ENCODE measurements at regions not wholly inside any gene's neighbourhood (a gene's known extent, or its start where the extent isn't known, plus 50 kb on each side); places are given as distances from the start of the nearest gene placed in this dataset.
"Not testable (repeated sequence)": the region's sequence is repeated elsewhere in the genome, so short reads cannot be mapped to it uniquely, and the experiment has no call there.

DNA sequence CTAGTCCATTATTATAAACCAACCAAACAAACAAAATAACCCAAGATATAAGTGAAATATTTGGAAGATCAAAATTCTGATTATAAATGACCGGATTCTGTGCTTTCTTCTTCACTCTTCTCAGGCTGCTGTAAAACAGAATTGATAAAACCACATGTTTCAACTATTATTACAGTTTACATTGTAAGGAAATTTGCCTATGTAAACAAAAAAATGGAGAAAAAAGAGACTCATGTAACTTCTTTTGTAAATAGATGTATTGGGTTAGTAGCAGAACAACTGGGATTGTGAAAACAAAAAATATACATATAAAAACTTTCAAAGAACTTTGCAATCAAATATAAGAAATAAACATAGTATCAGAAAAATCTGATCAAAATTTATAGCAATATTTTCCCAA lies 295.2 kb upstream of the CCDC179 start:
- DNase-seq = no peak

DNA sequence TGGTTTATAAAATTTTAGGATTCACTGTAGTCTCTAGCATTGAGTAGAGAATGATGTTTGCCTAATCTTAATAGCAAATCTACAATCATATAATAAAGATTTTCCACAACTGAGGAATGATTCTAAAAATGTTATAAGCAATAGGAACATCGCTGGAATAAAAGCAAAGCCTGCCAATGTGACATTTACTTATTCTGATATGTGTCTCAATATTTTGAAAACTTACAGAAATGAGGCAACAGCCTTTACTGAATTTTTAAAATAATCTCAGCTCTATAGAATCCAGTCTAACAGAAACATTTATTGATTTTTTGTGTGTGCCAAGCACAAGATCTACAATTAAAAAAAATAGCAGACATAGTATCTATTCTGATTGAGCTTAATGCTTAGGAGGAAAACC lies 303.7 kb upstream of the CCDC179 start:
- DNase-seq = no peak

DNA sequence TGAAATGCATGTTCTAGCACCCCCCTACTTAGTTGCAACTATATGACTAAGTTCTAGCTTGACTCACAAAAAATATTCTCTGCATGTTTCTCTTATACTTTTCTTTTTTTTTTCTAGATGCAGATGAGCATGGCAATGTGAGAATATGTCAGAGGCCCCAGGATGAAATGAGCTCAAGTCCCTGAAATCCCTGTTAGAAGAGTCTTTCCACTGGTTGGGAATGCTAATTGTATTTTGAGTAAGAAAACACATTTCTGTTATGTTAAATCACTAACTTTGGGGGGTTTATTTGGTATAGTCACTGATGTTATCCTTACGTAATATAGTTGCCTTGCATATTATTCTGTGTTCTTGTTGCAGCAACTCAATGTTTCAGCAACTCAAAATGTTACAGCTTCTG lies 306.1 kb upstream of the CCDC179 start:
- DNase-seq = no peak

DNA sequence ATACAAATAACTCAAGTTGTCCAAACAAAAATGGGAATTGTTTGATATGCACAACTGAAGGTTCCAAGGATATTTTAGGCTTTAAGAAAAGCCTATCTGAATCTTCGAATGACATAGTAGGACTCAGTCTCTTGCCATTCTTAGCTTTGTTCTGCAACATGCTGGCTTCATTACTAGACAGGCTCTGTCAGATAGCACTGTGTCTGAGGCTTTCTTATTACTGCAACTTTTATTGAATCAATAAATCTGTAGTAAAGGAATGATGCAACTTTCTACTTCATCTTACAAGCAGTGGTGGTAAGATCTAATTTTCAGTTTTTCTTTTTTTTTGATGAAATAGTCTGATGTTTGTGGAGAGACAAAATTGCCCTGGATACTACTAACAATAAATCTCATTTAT lies 319.3 kb upstream of the CCDC179 start:
- DNase-seq = no peak

DNA sequence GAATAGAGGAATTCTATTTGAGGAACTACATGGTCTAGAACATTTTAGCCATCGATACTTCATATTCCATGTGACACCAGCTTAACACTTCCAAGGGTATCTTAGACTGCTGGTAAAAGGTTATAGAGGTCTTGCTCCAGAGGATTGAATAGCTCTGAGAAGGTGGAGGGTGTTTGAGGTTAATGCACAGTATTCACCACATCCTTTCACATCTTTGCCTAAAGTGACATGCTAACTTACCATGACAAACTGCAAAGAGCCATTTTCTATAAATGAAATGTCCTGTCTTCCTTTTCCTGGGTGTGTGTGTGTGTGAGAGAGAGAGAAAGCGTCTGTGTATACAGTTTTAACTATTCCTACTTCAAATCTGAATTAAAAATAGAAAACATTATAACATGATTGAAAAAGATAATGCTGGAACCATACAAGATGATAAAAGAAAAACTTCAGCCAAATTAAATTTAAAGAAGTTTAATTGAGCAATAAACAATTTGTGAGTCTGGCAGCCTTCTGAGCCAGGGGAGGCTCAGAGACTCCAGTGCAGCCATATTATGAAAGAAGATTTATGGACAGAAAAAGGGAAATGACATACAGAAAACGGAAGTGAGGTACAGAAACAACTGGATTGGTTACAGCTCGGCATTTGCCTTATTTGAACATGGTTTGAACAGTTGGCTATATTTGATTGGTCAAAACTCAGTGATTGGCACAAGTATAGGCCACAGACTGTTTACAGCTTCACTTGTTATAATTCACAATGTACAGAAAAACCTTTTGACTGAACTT lies 320.9 kb upstream of the CCDC179 start:
- DNase-seq = no peak

DNA sequence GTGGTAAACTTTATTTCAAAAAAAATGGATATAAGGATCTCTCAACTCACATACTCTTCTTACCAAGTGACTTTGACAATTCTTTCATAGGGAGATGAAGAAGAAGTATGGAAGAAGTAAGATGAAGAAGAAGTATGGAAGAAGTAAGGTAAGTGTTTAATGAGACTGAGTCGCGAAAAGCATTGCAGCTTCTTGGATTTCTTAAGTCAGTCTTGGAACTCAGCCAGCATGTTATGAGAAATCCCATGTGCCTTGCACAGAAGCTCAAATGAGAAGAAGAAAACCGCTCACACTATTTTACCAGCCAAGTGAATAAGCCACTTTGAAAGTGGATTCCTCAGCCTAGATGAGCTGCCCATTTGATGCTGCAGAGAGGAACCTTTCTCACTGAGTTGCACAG lies 332.0 kb upstream of the CCDC179 start:
- no peak for DNase-seq

DNA sequence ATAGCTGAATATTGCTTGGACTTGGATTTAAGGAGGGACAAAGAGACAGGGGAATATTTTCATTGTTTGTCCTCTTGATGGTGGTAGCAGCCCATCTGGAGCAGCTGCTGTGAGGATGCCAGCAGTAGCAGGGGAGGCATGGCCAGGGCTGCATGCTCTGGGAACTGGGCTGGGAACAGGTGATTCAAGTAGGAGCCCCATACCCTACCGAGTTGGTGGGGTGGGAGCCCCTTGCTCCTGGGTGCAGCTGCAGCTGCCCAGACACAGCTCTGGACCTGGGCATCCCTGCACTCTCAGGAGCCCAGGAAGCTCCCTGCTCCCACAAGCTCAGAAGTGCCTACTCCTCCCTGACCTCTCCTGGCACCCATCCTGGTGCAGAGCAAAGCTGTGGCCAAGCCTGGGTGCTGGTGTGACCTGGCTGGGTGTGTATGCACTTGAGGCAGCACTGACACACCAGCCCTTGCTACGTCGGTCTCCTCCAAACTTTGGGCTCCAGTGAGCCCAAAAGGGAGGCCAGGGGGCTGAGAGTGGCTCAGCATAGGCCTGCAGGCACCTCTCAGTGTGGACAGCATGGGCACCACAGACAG lies 341.8 kb upstream of the CCDC179 start:
- no peak for DNase-seq

DNA sequence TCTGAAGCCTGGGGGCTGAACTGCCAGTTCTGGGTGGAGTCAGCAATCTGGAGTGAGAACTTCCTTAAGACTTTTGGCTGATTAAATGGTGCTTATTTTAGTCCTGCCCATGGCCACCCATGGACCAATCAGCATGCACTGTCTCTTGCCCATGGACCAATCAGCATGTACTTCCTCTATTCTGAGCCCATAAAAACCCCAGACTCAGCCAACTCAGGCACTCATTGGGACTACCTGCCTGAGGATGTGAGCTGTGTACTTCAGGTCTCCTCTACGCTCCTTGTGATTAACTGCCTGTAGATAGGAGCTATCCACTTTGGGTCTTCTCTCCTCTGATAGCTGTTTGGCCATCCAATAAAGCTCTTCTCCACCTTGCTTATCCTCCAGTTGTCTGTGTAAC lies 342.3 kb upstream of the CCDC179 start:
- DNase-seq = no peak

DNA sequence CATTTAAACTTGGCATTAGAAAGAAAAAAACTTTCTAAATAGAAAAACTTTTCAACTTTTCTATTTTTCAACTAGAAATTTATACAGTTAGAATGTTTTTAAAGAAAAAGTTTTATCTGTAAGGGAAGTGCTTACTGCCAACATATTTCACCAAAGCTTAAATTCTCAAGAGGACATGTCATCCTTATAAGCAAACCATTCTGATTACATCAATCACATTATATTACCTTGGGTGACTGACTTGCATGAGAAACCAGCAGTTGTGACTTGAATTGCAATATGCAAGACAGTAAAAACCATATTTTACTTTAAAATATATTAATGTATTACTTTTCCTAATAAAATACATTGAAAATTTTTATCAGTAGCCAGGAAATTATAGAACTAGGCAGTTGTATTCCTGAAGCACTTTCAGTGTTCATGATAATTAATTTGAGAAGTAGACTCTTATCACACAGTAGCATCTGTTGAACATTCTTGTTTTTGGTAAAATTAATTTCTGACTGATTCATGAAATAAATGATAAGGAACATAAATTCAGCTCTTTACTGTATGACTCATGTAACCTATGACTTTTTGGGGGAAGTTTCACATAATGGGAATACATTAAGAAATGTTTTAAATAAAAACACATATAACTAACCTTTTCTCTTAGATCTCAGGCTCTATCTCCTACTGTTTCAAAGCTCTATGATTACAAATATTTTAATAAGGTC lies 345.0 kb upstream of the CCDC179 start:
- no peak for DNase-seq

DNA sequence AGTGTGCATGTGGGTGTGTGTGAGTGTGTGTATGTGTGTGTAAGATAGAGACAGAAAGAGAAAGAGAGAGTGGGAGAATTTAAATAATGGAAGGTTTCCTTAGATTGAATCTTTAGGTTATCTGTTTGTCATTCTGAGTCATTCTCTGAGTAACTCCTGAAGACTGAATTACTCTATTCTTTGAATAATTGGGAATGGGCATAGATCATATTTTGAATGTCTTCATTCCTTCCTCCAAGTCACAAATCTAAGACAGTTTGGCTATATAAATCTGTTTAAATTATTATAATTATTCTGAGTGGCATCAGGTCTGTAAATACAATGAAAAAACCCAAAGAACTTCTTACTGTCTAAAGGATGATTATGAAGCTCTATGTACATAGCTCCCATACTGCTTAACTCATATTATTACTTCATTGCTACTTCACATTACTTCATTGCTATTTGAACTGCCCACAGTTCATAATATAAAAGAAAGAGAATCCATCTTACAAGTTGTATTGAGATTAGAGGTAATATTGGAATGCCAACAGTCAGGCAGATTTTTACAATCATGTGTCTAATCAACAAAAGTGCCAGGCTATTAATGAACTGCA lies 346.6 kb upstream of the CCDC179 start:
- no peak for DNase-seq

DNA sequence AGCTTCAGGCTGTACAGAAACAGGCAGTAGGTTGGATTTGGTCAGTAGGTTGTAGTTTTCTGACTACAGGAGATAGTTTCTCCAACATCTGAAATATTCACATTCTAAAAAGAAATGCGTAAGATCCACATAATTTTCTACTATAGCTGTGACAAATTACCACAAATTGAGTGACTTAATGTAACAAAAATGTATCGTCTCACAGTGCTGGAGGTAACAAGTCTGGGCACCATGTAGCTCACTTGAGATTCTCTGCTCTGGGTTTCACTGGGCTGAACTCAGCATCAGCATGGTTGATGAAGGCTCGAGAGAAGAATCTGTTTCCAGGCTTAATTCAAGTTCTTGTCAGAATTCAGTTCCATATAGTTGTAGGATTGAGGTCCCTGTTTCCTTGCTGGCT lies 350.9 kb upstream of the CCDC179 start:
- DNase-seq = no peak

DNA sequence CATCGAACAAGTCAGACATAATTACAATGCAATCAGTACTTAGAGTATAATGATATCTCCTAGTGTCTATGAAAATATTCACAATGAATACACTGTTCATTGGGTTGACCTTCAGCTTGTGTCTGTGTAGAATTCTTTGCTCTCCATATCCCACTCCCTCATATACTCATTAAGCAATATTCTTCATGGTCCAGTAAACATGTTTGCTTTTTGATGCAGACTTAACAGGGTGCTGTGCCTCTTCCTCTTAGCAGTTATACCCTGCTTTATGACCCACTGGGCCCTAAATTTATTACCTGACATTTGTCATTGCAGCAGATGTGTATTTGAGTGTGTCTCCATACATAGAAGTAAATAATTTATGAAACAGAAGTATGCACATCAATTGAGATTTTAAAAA lies 352.5 kb upstream of the CCDC179 start:
- DNase-seq = no peak

DNA sequence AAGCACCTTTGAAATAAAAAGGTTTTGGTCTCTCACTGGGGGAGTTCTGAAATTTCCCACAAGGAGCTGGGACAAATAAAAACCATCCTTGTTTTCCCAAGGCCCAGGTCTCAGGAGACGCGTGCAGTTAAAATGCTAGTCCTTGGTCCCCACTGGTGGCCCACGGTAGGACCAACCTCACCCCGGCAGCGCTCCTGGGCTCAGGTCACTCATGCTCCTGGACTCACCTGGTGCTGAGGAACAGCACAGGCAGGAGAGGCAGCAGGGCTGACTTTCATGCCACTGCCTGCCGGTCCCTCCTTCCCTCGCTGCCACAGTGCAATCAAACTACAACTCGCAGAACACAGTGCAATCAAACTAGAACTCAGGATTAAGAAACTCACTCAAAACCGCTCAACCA lies 356.8 kb upstream of the CCDC179 start:
- DNase-seq = no peak

DNA sequence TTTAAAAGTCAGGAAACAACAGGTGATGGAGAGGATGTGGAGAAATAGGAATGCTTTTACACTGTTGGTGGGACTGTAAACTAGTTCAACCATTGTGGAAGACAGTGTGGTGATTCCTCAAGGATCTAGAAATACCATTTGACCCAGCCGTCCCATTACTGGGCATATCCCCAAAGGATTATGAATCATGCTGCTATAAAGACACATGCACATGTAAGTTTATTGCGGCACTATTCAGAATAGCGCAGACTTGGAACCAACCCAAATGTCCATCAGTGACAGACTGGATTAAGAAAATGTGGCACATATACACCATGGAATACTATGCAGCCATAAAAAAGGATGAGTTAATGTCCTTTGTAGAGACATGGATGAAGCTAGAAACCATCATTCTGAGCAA lies 359.8 kb upstream of the CCDC179 start:
- not testable (repeated sequence) for DNase-seq

DNA sequence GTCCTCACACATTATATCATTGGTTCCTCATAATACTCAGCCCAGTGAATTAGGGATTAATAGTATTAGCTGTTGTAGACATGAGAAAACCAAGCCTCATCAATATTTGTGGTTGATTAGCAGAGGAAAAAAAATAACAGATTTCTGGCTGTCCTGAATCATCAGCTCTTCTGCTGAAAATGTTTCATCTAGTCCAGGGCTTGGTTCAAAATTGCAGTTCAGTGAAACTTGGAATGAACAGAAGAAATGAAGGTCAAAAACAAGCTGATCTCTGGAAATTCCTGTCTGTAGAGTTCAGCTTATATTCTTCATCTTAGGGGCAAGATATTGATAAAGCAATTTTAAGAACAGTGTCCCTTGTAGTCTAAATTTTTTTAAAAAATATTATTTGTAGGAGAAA lies 361.1 kb upstream of the CCDC179 start:
- no peak for DNase-seq

DNA sequence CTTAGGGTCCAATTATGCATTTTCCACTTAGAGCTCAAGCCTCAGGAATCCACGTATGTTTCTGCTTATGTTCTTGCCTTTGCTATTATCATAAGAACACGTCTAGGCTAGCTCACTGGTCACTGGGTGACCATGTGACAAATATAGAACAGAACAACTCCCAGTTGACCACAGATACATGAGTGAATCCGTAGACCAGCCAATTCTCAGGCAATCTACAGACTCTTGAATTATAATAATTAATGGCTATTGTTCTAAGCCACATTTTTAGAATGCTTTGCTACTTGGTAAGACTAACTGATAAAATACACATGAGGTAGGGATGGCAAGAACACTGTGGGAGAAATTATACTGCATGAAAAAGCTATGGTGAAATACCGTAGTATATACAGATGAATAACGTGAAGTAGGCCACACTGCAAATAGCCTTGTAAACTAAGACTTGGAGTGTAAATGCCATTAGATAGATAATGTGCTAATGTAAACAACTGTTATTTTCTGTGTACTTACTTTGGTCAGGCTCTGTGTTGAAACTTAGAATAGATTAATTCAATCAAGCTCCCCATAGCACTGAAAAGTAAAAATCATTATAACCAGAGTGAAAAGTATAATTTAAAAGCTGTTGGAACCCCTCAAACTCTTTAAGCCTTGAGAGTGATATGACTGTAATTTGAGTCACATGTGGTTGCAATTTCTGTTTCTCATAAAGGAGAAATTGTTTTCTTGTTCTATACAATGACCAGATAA lies 366.2 kb upstream of the CCDC179 start:
- DNase-seq = no peak

DNA sequence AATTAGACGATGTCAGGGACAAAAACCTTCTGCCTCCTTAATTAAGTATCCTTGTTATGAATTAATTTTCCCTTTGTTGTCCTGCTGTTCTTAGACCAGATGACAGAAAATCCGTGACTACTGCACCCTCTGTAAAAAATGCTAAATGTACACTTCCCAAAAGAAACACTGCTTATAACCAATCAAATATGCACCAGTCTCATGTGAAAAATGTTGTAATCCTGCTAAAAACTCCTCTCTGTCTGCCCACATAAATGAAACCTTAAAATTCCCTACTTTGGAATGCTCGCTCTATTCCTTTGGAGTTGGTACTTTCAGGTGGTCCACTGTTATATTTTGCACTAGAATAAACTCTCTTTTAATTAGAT lies 366.8 kb upstream of the CCDC179 start:
- no peak for DNase-seq

DNA sequence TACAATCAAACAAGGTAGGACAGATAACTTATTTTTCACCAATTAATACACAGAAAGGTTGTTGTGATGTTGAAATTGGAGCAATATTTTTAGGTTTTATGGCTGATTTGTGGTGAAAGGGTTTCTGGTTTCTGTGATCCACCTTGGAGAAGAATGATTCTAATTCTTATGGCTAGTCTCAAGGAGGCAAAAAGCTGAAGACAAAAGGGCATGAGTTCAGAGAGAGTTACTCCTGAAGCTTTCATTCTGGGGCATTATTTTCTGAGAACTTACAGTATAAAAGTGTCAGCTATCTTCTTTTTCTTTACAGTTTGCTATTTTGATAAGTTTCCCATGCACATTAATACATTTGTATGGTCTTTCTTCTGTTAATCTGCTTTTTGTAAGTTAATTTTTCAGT lies 372.4 kb upstream of the CCDC179 start:
- no peak for DNase-seq

DNA sequence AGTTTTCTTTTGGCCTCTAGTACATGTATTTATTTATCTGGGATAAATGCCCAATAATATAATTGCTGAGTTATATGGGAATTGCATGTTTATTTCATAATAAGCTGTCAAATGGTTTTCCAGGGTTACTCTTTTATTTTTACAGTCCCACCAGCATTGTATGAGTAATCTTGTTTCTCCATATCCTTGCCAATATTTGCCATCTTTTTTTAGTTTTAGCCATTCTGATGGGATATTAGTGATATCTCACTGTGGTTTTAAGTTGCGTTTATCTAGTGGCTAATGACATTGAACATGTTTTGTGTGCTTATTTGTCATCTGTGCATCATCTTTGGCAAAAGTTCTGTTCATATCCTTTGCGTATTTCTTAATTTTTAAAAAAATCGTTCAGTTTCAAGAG lies 372.8 kb upstream of the CCDC179 start:
- no peak for DNase-seq

DNA sequence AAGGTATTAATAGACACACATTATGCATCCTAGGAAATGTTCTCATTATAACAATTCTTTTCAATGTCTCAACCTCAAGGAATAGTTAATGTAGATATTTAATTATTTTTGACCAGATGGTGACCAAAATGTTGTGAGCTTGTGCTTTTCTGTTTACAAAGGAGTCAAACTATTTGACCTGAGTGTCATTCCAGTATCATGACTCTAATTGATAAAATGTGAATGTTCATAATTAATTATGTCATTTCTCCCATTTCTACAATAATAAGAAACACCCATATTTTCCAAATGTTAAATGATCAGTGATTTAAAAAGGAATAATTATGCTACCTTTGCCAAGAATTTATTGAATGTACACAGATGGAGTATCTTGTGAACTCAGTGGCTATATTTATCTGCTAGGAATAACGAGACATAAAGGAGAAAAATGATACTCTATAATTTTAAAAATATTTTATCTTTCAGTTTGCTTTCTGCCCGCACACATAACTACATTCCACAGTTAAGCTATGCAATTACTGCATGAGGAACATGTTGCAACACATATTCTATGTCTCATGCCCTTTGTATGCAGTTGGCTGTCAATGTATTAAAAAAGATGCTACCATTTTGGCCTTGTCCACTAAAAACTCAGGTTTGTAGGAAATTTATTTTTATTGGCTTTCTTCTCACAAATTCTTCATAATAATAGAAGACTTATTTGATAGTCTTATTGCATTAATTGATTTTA lies 376.7 kb upstream of the CCDC179 start:
- DNase-seq = no peak

DNA sequence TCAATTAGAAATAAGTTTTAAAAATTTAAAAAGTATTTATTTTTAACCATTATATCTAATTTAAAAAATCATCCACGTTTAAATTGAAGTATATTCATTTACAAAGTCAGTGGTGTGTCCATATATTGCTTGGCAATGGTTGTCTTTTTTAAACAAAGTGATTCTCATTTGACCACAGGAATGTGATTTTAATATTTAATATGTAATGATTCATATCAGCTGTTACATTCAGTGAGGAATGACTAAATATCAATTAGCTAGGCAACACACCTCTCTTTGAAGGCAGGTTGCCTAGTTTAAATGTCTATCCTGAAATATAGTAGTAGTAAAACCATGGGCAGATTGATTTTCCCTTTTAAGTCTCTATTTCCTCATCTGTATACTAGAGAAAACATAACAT lies 392.2 kb upstream of the CCDC179 start:
- no peak for DNase-seq

DNA sequence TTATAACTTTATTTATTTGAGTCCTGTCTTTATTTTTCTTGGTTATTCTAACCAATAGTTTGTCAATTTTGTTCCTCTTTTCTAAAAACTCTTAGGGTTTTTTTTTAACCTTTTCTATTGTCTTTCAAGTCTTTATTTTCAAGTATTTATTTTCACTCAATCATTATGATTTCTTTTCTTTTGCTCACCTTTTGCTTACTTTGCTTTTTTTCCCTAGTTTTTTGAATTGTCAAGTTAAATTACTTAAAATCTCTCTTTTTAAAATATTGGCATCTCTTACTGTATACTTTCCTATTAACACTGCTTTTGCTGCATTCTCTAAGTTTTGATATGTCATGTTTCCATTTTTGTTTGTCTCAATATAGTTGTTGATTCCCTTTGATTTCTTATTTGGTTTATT lies 396.8 kb upstream of the CCDC179 start:
- no peak for DNase-seq

DNA sequence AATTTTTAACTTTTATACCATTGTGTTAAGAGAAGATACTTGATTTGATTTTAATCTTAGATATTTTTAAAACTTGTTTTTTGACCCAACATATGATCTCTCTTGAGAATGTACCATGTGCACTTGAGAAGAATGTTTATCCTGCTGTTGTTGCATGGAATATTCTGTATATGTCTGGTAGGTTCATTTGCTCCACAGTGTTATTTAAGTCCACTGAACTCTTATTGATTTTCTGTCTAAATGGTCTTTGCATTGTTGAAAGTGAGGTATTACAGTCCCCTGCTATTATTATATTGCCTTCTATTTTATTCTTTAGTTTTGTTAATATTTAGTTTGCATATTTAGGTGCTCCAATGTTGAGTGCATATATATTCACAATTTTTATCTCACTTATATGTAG lies 397.3 kb upstream of the CCDC179 start:
- no peak for DNase-seq

Data from CD4-positive, alpha-beta T cell treated with Interleukin-10 for 1 hour (primary cell).